GM19351 (cell line): ENCODE measurements at regions not wholly inside any gene's neighbourhood (a gene's known extent, or its start where the extent isn't known, plus 50 kb on each side); places are given as distances from the start of the nearest gene placed in this dataset.
"Not testable (repeated sequence)": the region's sequence is repeated elsewhere in the genome, so short reads cannot be mapped to it uniquely, and the experiment has no call there.

ENCODE experiments used
- ATAC-seq: cut with Tn5 transposase; IDR thresholded peaks from one replicate; pipeline ENCODE4 v1.9.1; 2021; ENCODE audit warnings: mild to moderate bottlenecking, moderate library complexity; ENCODE audit not compliant: unreplicated experiment

DNA sequence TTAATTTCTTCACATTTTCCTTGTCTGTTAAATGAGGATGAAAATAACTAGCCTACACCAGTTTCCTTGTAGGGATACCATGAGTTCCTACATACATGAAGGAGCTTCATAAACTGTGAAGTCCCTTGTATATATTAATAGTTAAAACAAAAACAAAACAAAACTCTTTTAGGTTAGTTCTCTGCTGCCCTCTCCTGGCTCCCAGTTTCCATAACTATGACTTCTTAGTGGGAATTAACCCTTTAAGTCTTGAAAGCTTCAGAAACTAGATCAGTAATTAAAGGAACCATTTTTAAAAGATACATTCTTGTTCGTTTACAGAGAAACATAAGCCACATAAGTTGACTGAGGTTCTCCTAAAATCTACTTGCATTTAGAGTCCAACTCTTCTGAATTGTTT is 500.0 kb upstream of the C9orf72 start:
- no peak for ATAC-seq

DNA sequence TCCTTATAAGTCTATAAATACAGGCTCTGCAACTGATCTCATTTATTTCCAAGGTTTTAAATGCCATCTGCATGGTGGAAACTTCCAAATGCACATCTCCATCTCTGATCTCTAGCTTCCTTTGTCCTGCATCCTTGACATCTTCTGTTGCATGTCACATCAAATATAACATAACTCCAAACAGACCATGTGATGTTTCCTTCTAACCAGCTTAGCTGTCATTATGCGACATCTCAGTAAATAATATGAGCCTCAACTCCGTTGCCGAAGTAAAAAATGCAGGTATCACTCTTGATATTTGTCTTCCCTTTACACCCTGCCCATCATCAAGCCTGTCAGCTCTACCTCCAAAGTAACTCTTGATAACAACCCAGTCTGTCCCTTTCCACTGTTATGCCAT is 506.4 kb upstream of the C9orf72 start:
- ATAC-seq: no peak

DNA sequence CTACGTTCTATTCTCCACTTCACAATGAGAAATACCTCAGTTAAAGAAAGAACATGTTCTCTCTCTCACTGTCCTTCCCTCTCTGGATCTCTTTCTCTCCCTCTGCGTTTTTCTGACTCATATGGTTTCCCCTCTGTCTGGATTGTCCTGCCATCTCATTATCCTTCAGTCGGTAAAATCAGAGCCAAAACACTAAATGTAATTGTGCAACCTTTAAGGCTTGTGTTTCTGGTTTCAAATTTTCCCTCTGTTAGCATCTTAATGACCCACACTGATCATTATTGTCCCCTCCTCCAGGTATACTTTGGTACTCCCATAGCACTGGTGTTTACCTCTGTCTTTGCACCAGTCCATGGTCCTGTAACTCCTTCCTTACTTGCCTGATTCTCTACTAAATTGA is 509.4 kb upstream of the C9orf72 start:
- no peak for ATAC-seq

DNA sequence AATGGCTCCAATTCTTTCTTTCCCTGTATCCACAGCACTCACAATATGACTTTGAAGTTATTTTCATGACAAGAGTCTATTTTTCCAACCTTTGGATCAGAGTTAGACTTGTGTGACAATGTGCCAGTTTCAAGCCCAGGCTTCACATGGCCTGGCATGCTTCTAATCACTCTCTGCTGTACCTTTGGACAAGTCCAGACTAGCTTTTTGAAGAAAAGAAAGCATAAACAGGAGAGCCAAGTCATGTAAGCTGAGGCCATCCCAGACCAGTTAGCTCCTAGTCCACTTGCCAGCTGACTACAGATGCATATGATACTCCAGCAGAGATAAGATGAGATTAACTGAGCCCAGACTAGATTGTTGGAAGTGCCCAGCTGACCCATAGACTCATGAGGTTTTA is 513.6 kb upstream of the C9orf72 start:
- no peak for ATAC-seq

DNA sequence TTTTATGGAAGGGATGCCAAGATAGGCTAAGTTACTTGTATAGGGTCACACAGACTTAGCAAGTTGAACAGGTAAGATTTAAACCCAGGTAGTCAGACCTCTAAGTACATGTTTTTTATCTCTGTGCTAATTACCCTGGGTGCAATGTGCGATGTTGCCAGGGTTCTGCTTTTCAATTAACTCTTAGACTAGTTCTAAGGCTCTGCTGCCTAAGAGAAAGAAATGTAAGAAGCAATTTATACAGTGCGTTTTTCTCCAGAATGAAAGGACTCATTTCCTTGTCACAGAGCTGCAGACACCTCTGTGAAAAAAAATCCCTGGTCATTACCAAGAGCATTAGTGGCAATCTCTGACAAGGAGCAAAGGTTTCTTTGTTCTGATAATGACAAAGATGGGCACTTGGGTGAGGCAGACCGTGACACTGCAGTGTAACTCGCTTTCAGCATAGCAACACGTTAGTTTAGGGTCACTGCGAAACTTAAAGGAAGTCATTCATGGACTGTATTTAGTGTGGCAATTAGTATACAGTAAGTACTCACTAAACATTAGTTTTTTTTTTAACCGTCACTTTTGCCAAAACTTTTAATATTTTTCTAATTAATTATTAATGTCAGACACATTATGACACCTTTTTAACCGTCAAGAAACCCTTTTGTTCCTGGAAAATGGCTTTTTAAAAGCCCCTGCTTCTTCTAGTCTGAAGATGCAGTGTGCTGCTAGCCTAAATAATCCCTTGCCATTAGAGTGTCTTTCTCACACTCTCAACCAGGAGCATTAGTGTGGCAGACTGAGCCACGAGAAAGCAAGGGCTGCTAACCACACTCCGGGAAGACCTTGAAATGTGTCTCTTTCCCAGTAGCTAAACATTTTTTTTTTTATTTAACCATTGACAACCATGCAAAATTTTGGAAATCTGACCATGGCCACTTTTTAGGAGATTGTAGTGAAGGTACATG is 520.0 kb upstream of the C9orf72 start:
- no peak for ATAC-seq

DNA sequence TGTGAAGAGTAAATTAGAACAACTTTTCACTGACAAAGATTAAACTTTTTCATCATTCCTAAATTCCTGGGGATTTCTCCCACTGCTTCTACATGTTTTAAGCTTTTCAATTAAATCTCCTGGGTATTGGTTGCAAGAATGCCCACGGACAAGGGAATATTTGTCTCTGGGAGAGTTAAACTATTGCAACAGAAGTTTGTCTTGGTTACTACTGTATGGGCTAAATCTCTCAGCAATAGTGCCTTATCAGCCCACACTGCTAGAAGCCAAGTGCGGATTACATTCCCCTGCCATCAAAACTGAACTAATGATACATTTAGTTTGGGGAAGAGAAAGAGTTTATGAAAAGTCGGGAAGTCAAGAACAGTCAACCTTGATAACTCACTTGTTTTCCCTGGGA is 528.2 kb upstream of the C9orf72 start:
- ATAC-seq: no peak

DNA sequence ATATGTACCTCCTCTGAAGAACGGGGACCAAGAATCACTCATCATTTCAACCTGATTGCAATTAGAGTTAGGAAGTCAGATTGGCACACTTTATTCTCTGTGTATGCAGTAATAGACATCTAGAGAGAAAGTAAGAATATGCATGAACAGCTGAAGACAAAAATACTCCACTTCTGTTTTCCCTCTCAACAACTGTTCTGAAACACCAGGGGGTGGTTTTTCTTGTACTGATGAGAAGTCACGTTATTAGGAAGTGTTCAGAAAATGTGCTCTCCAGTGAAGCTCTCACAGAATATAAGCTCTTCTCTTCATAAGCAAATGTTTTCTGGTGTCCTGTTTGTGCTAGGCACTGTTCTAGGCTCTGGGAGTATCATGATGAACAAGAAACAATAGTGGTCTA is 531.7 kb upstream of the C9orf72 start:
- ATAC-seq: no peak

DNA sequence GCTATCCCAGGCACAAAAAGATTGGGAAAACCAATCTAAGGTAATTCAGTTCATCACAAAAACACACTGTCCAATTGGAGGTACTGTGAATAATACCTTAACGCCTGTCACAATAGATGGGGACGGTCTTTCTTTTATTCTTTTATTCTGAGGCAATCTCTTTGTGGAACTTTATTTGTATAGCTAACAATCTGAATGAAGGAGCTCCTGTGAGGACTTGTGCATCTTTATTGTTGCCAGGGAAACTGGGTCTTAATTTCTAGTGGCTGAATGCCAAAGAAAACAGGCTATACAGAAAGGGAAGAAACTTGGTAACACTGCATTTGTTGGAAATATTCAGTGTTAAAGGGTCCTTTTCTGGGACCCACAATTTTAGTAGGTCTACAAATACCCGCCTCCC is 546.9 kb upstream of the C9orf72 start:
- ATAC-seq: no peak

DNA sequence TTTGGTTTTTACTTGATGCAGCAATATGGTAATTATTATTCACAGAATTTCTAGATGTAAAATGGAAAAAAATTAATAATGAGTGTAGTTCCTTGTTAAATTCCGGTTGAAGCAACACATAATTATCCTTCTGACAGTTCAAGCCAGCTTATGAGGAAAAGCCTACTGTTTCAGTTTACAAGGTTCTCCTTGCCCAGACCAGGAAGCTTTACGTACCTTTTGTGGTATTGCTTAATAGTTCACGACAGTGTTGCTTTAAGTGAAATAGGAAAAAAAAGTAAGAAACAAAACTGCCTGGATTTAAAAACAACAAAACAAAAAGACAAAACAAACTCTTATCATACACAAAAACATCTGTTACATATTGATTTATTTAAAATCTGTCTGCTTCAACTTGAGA is 547.3 kb upstream of the C9orf72 start:
- no peak for ATAC-seq

DNA sequence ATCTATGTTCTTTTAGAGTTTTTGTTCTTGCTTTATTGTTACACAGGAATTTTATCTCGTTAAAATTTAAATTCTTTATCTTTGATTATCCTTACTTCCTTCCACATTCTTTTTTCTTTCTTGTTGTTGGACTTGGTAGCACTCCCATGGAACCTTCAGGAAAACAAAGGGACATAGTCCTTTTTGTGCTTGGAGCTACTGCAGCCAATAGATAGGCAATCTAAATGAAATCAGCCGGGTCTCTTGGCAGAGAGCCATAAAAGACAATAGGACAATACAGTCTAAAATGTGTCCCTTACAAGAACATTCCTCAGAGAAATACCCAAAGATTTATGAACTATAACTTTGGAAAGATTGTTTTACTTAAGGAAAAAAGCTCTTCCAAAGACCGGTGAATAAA is 548.1 kb upstream of the C9orf72 start:
- no peak for ATAC-seq

DNA sequence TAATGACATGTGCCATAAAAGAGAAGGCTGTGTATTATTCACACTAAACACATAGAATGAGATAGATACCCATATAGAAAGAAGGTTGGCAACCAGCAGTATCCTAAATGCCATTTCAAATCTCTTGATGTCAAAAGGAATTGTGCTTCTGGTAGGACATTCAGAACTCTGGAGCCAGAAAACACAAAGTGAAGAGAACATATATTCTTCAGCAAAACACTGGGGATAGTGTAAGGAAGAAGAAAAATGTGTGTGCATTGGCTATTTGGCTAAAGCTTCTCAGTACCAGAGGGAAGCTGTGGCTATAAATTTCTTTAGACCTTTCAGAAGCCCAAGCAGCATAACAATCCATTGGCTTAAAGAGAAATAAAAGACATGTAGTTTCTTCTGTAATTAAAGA is 551.6 kb upstream of the C9orf72 start:
- ATAC-seq: no peak

DNA sequence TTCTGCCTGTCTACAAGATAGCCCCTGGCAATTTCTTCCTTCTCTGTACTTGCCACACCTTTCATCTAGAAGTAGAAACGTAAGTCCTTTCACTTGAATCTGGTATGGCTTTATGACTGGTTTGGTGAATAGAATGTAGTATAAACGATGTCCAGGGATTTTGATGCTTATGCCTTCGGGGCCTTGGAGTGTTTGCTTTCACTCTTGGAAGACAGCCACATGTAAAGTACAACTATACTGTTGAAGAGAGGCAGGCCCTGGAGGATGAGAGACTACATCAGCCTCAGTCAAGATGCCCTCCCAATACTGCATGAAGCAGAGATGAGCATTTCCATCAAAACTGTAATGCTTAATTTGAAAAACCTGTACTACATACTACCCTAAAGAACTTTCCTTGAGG is 553.8 kb upstream of the C9orf72 start:
- ATAC-seq: no peak

DNA sequence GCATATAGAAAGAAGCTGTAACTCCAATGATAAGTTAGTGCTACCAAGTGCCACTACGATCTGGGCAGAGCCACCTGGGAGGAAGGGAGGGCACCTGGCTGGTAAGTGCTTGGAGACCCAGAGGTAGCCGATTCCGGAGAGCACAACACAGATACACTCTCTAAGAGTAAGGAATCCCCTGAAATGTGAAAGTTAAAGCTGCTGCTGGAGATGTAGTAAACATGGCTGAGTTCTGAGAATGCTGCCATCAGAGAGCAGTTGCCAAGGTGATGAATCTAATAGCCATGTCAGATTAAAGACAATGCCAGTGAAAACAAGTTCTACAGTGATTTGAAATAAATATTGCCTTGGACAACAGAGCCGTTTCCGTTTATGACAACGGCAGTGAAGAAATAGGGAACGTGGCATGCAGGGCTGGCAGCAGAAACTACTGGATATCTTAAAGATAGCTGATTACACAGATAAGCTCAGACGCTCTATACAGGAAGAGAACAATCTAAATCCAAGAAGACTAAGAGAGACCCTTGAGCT is 561.2 kb upstream of the C9orf72 start:
- no peak for ATAC-seq

DNA sequence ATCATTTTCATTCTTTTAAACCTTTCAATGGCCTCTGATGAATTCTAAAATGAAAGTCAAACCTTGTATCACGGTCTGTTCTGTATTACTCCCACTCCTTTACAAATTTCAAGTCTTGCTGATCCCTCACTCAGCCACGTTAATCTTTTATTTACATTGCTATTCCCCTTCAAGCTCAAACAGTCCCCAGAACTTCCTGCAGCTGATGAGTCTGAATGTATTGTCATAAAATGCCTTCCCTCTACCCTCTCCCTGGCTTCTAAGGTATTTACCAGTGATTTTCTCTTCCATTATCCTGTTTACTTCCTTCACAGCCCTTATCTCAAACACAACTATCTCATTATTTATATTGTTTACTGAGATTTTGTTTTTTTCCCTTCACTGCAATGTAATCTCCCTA is 562.3 kb upstream of the C9orf72 start:
- no peak for ATAC-seq

DNA sequence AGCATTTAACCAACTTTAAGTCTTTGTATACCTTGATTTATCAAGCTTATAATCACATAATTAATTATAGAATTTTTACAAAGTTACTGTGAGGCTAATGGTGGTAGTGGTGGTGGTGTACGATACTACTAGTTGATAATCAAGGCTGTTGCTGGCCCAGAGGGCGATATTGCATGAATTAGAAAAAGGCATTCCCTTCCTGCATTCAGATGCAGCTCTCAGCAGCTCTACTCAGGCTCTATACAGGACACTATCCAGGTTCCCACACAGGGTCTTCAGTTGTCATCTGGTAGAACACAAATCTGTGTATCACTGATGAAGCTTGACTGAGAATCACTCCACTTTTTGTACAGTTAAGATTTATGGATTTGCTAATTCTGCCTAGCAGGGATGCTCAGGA is 562.8 kb upstream of the C9orf72 start:
- no peak for ATAC-seq

DNA sequence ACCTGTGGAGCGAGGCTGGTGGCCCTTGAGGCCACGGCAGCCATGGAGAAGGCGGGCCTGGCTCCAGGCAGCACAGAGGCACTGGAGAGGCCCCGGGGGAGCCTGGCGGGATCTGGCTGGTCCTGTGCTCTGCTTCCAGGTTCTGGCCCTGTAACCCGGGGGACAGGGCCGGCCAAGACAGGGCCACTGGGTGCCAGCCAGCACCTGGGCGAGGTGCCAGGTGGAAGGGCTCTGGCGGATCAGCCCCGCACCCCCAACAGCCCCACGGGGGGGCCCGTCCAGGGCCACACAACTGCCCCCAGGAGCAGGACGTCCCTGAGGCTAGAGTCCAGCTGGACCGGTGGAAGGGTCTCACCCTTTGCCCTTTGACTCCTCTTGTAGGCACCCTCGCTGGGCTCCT is 574.1 kb upstream of the C9orf72 start:
- ATAC-seq: not testable (repeated sequence)

DNA sequence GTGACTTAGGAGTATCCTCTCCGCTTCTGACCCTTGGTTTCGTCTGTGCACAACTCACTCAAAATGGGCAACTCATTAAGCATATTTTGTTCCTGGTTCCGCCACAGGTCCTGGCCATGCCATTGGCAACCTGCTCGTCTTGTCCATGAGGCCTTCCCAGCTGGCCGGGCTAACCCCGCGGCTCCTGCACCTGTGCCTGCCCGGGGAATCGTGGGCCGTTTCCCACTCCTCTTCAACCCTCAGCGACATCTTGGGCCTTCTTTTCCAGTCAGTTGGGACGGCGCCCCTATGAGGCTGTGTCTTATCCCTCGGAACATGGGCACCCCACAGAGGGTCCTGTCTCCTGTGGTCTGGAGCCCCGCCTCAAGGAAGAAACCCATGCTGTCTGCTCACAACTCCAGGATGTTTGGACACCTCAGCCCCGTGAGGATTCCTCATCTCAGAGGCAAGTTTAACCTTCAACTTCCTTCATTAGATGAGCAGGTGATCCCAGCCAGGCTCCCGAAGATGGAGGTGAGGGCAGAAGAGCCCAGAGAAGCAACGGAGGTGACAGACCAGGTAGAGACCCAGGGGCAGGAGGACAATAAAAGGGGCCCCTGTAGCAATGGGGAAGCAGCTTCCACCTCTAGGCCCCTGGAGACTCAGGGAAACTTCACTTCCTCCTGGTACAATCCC is 574.8 kb upstream of the C9orf72 start:
- not testable (repeated sequence) for ATAC-seq

DNA sequence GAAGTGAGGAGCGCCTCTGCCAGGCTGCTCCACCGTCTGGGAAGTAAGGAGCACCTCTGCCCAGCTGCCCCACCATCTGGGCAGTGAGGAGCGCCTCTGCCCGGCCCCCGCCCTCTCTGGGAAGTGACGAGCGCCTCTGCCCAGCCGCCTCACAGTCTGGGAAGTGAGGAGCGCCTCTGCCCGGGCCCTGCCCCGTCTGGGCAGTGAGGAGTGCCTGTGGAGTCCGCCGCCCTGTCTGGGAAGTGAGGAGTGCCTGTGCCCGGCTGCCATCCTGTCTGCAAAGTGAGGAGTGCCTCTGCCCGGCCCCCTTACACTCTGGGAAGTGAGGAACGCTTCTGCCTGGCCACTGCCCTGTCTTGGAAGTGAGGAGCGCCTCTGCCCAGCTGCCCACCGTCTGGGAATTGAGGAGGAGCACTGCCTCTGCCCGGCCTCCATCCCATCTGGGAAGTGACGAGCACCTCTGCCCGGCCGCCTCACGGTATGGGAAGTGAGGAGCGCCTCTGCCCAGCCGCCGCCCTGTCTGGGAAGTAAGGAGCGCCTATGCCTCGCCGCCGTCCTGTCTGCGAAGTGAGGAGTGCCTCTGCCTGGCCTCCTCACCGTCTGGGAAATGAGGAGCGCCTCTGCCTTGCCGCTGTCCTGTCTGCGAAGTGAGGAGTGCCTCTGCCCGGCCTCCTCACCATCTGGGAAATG is 576.2 kb upstream of the C9orf72 start:
- not testable (repeated sequence) for ATAC-seq

DNA sequence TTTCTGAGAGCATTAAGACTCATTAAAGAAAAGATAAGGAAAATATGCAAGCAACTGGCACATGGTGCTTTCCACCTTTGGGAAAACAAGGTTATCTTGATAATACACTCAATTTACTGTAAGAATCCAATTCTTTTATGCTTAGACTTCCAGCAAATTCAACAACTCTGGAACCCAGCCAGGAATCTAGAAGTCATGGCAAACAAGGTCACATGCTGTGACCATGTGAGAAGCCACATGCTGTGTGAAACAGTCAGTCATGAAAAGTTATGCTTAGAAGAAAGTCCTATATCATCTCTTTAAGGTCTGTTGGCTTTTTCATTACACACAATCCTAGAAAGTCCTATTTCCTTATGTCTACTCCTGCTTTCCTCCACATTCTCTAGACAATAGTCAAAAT is 581.8 kb upstream of the C9orf72 start:
- no peak for ATAC-seq

DNA sequence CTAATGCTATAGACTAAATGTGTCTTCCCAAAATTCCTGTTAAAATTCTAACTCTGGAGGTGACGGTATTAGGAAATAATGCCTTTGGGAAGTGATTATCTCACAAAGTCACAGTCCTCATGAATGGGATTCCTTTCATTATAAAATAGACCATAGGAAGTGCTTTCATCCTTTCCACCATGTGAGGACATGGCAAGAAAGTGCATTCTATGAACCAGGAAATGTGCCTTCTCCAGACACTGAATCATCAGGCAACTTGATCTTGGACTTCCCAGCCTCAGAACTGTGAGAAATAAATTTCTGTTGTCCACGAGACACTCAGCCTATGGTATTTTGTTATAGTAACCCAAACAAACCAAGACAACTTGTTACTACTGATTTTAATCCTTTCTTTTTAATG is 582.4 kb upstream of the C9orf72 start:
- no peak for ATAC-seq

DNA sequence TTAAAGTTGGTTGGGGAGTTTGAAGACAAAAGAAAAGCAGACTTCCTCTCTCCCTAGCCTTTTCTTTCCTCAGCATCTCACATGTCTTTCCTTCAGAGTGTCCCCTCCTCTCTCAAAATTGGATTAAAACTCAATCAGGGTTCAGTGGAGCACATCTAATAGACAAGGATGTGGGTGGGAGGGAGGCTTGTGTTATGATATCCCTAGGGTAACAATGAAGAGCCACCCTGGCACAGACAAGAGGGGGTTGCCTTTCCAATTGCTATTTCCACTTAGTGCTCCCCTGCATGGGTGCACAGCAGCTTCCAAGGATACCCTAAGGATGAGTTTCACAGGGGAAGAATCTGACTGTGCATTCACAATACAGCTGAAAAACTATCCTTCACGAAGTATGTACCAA is 585.2 kb upstream of the C9orf72 start:
- no peak for ATAC-seq

DNA sequence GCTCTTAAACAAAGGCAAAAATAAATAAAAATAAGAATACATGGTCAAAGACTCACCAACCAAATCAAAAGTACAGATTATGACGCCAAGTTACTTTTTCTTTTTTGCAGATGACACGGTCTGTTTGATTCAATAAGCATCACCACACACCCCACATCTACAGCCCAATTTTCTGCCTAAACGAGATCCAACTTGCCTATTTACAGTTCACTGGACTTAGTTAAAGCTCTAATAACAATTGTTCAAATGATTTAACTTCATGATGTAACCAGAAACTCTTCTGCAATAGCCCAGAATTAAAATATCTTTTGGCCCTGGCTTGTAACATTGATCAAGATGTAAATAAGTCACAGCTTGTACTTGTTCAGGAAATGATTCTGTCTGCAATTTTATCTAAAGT is 590.3 kb upstream of the C9orf72 start:
- ATAC-seq: no peak
